Stomach (tissue), 4 donors: ENCODE measurements at regions not wholly inside any gene's neighbourhood (a gene's known extent, or its start where the extent isn't known, plus 50 kb on each side); places are given as distances from the start of the nearest gene placed in this dataset.

ENCODE experiments used
- CTCF ChIP-seq, 7 experiments: fragments of 450-650 bp in 4 of 7; fragments of 200-600 bp in 3 of 7; sonication (generic) in 3 of 7; IDR thresholded peaks; one replicate each; pipeline ENCODE4 v1.5.1; 2016 to 2019; ENCODE audit warnings: antibody characterized with exemption in 7 of 7, control low read depth in 2 of 7, mild to moderate bottlenecking in 1 of 7
- POLR2A ChIP-seq, 4 donors: fragments of 450-650 bp; IDR thresholded peaks; one replicate each; pipeline ENCODE4 v1.6.1; 2016; ENCODE audit warnings: antibody characterized with exemption in 4 of 4, control low read depth in 2 of 4, mild to moderate bottlenecking in 1 of 4, moderate library complexity in 1 of 4

- TF ChIP-seq CTCF (IDR thresholded peaks at IDR 0.05), result no peak
- TF ChIP-seq POLR2A (IDR thresholded peaks at IDR 0.05), result no peak
These were observed 219.9 kb upstream of the NREP start for GRCh38 chr5:111976705-111977435.
